AG04450 (cell line): ENCODE measurements at regions not wholly inside any gene's neighbourhood (a gene's known extent, or its start where the extent isn't known, plus 50 kb on each side); places are given as distances from the start of the nearest gene placed in this dataset.

Experiments used
- CTCF ChIA-PET: fragments of 300-600, 350-600 bp; formaldehyde crosslinking; extraction: SDS; loops from one replicate; lab custom pipeline; 2022; ENCODE audit warnings: antibody characterized with exemption, inconsistent platforms; lab: Charles Lee
- POLR2A ChIA-PET: fragments of 350-600 bp; formaldehyde crosslinking; extraction: SDS; loops from one replicate; lab custom pipeline; 2021; ENCODE audit warnings: antibody characterized with exemption, inconsistent platforms; lab: Yijun Ruan, JAX
- DNase-seq: peaks from one replicate; pipeline ENCODE4 v3.0.0-alpha.2; 2011; ENCODE audit warnings: low read depth, low spot score
- H3K27ac ChIP-seq: one replicate; pipeline ENCODE4 v1.5.1; 2012; ENCODE audit warnings: low read depth, low read length, control low read depth
- H3K27me3 ChIP-seq: one replicate; pipeline ENCODE4 v1.6.0; 2012; ENCODE audit warnings: low read length; ENCODE audit not compliant: control insufficient read depth, insufficient read depth
- H3K4me3 ChIP-seq: 2 replicates; pipeline ENCODE4 v1.5.1; 2011; ENCODE audit warnings: mild to moderate bottlenecking, low read depth, low read length, control low read depth
- H3K9me3 ChIP-seq: 2 replicates; pipeline ENCODE4 v1.5.1; 2012; ENCODE audit warnings: low read length; ENCODE audit not compliant: control insufficient read depth, insufficient read depth
- CTCF ChIP-seq: IDR thresholded peaks from 2 replicates; pipeline ENCODE4 v1.5.1; 2011; ENCODE audit warnings: low read depth, low read length, control low read depth, inconsistent platforms

GRCh38 chr5:158390577-158390976 is 531.6 kb upstream of the CLINT1 start:
- no peak overlapping the region for H3K27ac ChIP-seq
- DNase-seq, result no peak
- H3K4me3 ChIP-seq, result no peak overlapping the region
- H3K9me3 ChIP-seq, result no peaks in the 10 kb centered on the region
- no peaks in the 10 kb centered on the region for H3K27me3 ChIP-seq
- no peak for TF ChIP-seq CTCF
- CTCF ChIA-PET, result no interaction called here
- POLR2A ChIA-PET, result interaction anchor here (0.7 kb wide), 1 partner anchor 8 kb away, joined by 3 read pairs; no protein-coding TSS in a partner anchor

- POLR2A ChIA-PET, result interaction anchor here (0.7 kb wide), 1 partner anchor 7 kb away, joined by 3 read pairs; no protein-coding TSS in a partner anchor
- H3K9me3 ChIP-seq, result no peaks in the 10 kb centered on the region
- no peak overlapping the region for H3K4me3 ChIP-seq
- TF ChIP-seq CTCF, result no peak
- no peak for DNase-seq
- CTCF ChIA-PET, result no interaction called here
- H3K27me3 ChIP-seq, result no peaks in the 10 kb centered on the region
- no peak overlapping the region for H3K27ac ChIP-seq
Measured at GRCh38 chr5:158389786-158390185, 530.8 kb upstream of the CLINT1 start.

DNA sequence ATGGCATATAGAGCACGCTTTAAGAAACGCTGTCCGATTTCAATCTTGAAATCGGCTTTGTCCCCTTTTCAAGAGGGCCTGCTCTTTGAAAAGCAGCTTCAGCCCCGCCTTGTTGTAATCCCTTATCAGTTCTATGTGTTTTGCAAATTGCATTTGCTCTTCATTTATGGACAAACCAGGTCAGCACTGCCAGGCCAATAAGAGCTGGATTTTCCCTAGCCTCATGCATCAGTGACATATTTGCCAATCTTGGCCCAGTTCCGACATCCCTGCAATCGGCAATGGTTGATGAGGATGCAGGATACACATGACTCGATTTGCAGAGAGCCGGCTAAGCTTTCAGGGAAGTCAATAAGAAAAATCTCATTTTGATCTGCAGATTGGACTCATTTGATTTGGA is 529.1 kb upstream of the CLINT1 start:
- CTCF ChIA-PET, result no interaction called here
- DNase-seq, result no peak
- Histone ChIP-seq H3K27ac (no peak overlapping the region), H3K27me3 (no peaks in the 10 kb centered on the region), H3K4me3 (no peak overlapping the region), H3K9me3 (no peaks in the 10 kb centered on the region)
- TF ChIP-seq CTCF, result no peak
- POLR2A ChIA-PET, result no interaction called here

- no peak overlapping the region for H3K27ac ChIP-seq
- DNase-seq, result no peak
- CTCF ChIA-PET, result interaction anchor here (0.6 kb wide), 2 partner anchors 49 to 551 kb away, joined by 4 read pairs; no protein-coding TSS in a partner anchor
- no peak for TF ChIP-seq CTCF
- H3K9me3 ChIP-seq, result no peaks in the 10 kb centered on the region
- no peaks in the 10 kb centered on the region for H3K27me3 ChIP-seq
- H3K4me3 ChIP-seq, result no peak overlapping the region
- POLR2A ChIA-PET, result no interaction called here
Measured at GRCh38 chr5:158387499-158387898, 528.6 kb upstream of the CLINT1 start.

GRCh38 chr5:158385982-158386381 is 527.0 kb upstream of the CLINT1 start:
- ChIA-PET CTCF (no interaction called here), POLR2A (no interaction called here)
- Histone ChIP-seq H3K27me3 (no peaks in the 10 kb centered on the region), H3K4me3 (no peak overlapping the region), H3K27ac (no peak overlapping the region), H3K9me3 (no peaks in the 10 kb centered on the region)
- no peak for DNase-seq
- TF ChIP-seq CTCF, result no peak
